ENCODE measurements at regions not wholly inside any gene's neighbourhood (a gene's known extent, or its start where the extent isn't known, plus 50 kb on each side); places are given as distances from the start of the nearest gene placed in this dataset.

- TF ChIP-seq CTCF (IDR thresholded peaks at IDR 0.05): no peak
- TF ChIP-seq ZNF396 (CRISPR knock-in tag; IDR thresholded peaks at IDR 0.05; ENCODE audit: borderline replicate concordance): no peak
- no peak for TF ChIP-seq ZBTB21 (CRISPR knock-in tag; IDR thresholded peaks at IDR 0.05; ENCODE audit: borderline replicate concordance)
- TF ChIP-seq MAX (CRISPR knock-in tag; IDR thresholded peaks at IDR 0.05): no peak
- no peak for TF ChIP-seq CREM (CRISPR knock-in tag; IDR thresholded peaks at IDR 0.05)
These were observed 117.0 kb upstream of the PRL start for GRCh38 chr6:22413681-22414311.
